Activated CD8-positive, alpha-beta memory T cell treated with anti-CD3 and anti-CD28 coated beads for 48 hours (primary cell): ENCODE measurements at regions not wholly inside any gene's neighbourhood (a gene's known extent, or its start where the extent isn't known, plus 50 kb on each side); places are given as distances from the start of the nearest gene placed in this dataset.

Source experiments
- DNase-seq, 3 experiments: peaks; one replicate each; pipeline ENCODE4 v3.0.0-alpha.2; 2020; ENCODE audit warnings: low read depth in 2 of 3, low spot score in 2 of 3

DNA sequence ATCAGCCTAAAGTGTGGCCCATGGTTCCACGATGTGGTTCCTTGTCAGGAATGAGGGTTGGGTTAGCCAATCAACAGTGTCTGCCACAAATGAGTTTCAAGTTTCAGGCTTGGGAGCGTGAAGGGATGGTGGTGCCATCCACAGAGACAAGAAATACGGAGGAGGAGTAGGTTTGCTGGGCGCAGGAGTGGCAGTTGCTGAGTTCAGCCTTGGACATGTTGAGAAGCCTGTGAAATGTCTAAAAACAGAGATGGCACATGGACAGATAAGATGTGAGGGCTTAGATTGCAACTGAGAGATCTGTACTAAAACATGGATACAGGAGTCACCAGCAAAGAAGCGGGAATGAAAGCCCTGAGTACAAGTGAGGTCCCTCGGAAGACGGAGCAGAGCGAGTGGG, 481.0 kb downstream of the BCOR start:
- no peak for DNase-seq

DNA sequence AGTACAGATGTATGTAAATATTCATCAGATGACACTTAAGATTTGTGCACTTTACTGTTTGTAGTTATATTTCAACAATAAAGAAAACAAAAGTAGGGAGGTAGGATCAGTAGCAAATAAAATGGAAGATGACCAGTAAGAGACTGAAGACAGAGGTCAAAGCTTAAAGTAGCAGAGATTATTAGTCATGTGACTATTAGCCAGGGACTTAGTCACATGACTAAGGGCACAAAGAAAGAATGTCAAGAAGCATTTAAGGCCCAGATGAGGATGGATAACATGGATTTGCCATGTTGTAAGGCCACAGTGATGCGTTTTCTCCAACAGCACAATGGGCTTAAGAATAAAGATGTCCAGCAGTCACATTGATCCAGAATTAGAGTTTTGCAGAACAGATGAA, 479.6 kb downstream of the BCOR start:
- no peak for DNase-seq

DNA sequence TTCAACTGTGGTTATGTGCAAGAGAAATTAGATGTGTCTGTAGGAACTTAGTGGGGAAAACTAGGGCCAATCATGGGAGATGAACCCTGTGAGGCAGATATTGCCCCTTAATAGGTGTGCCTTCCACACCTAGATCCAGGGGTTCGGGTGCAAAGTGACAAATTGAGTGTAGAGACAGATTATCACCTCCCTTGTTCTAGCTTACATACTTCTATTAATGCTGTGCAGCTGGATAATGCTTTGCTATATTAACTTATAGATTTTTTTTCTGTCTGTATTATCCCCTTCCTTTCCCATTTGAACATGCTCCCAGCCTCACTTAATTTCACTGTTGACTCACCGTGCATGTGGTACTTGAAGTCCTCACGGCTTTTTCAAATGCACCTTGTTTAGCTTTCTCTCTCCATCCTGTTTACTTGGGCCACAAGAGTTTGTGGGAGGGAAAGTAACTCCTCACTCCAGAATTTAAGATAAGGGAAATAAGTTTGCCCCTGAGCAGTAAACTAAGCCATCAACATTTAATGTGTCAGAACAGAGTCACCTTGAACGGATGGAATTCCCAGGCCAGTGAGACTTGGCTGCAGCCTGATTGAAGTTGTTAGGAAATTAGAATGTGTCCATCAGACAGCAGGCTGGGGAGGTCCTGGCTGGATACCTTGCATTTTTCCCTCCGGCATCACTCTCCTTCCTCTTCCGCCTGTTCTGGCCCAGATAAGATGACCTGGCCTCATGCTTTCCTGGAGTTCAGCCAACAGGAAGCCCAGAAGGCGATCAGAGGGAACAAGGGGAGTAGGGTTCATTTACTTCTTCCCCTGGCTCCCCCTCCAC, 478.4 kb downstream of the BCOR start:
- no peak for DNase-seq

DNA sequence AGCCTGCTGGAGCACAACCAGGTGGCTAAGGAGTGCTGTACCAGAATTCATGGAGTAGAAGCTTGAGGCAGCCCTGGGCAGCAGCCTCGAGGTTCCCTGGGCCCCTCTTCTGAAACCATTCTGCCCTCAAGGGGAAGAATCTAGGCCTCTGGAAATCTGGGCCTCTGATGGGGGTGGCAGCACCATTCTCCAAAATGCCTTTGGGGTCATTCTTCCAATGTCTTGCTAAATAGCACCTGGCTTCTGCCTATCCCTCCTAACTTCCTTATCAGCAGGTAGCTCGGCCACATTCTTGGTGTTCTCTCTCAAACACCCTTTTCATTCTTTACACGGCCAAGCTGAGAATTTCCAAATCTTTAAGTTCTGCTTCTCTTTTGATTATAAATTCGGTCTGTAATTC, 473.6 kb downstream of the BCOR start:
- no peak for DNase-seq

DNA sequence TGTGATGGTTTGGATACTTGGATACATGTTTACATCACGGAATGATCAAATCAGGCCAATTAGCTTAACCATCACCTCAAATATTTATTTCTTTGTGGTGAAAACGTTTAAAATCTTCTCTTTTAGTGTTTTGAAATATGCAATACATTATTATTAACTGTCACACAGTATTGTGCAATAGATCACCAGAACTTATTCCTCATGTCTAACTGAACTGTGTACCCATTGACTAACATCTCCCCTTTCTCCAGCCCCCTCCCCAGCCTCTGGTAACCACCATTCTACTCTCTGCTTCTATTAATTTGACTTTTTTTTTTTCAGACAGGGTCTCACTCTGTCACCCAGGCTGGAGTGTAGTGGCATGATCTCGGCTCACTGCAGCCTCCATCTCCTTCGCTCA, 471.9 kb downstream of the BCOR start:
- DNase-seq: no peak

DNA sequence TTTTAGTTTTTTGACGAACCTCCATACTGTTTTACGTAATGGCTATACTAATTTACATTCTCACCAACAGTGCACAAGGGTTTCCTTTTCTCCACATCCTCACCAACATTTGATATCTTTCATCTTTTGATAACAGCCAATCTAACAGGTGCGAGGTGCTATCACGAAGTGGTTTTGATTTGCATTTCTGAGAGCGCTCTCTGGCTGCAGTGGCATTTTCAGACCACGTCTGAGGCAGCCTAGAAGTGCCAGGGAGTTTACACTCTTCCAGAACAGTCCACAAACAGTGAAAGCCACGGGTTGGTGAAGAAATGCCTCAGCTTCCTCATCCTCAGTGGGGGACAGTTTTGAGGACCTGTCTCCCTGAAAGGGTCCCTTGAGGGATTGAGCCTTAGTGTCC, 471.0 kb downstream of the BCOR start:
- DNase-seq: no peak

DNA sequence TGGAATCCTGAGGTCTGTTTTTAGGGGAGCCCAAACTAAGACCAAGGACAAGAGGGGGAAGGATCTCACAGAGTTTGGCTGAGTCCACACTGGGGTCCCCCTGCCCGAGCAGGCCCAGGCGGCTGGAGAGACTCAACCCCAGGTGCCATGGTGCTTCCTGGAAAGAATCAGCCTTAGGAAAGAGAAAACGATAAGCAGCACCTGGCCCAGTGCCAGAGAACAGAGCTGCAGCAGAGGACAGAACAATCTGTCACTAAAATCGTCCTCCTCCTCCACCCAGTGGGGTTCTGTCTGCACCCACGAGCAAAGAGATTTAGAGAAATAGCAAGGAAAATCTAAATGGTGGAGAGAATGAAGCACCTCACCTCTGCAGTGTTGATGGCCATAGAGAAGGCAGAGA, 470.5 kb downstream of the BCOR start:
- no peak for DNase-seq

DNA sequence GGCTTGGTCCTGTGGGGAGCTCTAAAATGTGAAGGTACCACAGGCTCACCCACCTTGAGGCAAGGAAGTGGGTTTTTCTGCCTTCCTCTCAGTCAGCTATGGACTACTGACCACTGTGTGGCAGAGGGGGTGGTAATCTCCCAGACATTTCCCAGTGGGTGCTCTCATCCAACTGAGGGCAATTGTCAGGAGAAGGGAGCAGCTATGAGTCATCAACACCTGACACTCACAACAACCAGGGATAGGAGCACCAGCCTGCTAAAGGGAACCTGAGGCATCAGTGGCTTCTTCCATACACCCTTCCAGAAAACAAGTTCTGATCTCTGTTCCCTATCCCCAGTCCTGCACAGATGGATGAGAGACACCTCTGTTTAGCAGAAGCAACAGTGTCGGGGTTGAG, 468.8 kb downstream of the BCOR start:
- DNase-seq: no peak

DNA sequence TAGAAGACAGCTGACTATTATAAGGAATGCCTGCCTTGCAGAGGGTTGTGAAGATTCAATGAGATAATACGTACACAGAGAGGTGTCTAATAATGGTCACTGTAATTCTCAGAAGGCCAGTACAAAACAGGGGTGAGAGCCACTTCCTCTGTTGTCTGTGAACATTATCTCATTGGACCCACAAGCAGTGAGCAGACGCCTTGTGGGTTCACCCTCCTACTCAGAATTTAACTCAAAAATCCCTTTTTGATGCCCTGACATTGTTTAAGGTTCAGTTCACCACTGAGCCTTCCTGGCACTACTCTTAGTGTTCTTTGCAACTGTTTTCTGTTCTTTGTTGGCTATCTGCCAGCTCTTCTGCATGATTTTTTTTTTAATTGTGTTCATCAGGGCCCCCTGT, 467.4 kb downstream of the BCOR start:
- no peak for DNase-seq

DNA sequence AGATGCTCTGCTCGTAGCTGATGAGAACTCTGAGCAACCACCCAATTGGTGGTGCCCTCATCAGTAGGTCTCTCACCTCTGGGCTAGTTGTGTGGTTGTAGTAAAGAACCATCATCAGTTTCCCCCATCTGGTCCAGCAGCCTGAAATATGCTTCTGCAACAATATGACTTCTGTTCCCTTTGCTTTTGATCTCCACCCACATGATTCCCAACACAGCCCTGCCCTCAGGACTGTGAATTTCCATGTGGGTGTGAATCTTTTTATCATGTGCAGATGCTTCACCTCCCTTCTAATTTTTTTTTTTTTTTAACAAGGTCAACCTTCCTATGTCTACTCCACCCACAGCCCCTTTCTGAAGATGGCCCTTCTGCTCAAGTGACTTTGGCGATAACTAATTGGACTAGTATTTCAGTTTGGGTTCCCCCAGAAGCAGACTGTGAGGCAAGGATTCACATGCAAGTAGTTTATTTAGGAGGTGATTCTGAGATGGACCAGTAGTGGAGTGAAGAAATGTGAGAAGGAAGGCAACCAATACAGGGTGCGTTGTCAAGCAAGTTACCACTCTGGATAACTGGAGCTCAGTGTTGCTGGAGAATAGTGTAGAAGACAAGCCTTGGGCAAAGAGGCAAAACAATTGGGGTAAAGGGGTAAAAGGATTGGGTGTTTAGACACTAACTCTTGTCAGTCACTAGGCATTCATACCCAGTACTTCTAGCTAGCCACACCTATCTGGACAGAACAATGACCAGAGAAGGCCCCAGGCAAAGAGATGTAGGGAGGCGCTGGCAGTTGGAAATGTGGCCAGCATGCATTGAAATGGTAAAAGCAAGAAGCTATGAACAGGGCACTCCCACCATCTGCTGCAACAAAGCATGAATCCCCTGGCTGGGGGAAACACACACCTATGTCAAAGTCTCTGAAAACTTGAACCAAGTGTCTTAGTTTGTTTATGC, 466.2 kb downstream of the BCOR start:
- DNase-seq: no peak

DNA sequence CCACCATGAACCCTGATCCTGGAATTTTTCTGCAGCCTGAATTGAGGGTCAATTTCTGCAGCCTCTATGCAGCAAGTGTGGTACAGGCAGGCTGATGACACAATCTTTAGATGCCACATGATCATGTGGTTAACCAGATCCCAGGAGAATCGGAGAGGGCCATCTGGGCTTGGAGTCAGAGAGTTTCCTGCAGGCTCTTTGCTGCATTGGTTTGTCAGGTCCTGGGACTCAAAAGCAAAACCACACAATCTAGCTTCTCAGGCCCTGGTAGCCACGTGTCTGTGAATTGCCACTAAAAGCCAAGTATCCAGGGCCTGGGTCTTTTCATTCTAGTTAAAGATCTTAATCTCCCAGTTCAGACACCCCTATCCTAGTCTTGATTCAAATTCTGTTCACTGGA, 464.5 kb downstream of the BCOR start:
- no peak for DNase-seq

DNA sequence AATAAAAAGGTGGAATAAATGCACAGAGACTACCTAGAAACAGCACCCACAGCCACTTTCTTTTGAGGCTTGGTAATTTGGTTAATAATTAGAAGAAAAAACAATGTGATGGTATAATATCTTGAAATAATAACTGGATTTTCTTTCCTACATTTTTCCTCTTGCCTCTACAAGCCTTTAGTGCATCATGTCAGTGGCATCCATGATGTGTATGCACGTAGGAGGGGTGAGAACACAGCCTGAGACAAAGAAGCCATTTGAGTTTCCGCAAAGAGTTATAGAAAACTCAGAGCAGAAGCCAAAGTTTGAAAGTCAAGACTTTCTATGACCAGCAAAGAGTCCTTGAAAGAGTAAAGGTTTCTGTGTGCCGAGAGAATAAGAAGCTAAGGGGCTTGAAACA, 461.3 kb downstream of the BCOR start:
- no peak for DNase-seq

DNA sequence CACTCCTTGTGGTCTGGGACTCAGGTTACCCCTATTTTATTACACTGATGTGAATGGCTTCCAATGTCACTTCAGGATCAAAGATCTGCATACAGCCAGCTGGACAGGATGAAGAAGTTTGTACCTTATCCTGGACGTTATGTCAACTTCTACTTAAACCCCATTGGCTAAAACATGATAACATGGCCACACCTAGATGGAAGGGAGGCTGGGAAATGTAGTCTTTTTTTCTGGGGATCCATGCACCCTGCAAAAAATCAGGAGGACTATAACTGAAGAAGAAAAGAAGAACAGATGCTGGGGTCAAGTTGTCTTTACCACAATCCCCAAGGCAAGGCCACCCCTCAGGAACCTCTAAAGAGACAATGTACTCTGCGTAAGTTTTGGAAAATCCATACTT, 459.2 kb downstream of the BCOR start:
- DNase-seq: no peak

DNA sequence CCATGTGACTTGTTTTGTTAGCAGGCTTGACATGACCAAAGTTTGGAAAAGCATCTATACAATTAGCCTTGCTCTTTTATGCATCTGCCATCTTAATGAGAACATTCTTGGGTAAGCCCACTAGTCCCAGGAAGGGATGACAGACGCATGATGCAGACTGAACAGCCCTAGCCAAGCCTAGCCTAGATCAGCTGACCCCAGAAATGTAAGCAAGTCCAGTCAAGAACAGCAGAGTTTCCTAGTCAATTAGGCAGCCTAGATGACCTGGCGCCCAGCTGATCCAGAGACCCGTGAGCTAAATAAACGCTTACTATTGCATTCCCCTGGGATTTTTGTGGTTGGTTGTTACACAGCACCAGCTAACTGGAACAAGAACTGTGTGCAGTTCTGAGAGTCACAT, 457.9 kb downstream of the BCOR start:
- no peak for DNase-seq

DNA sequence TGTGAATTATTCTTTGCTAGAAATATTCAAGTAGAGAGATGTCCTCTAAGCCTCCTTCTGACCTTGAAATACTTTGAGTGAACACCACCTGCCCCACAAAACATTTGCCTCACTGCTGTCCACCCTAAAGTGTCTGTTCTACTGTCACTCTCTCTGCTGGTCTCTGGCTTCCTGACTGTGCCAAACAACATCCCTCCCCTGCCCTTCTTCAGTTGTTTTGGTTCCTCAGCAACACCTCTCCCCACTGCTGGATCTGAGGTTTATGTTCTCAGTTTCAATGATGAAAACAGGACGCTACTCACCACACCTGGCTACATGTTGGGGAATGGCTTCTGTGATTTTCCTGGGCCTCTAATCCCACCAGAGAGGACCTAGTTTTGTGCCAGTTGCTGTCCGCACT, 456.9 kb downstream of the BCOR start:
- no peak for DNase-seq

DNA sequence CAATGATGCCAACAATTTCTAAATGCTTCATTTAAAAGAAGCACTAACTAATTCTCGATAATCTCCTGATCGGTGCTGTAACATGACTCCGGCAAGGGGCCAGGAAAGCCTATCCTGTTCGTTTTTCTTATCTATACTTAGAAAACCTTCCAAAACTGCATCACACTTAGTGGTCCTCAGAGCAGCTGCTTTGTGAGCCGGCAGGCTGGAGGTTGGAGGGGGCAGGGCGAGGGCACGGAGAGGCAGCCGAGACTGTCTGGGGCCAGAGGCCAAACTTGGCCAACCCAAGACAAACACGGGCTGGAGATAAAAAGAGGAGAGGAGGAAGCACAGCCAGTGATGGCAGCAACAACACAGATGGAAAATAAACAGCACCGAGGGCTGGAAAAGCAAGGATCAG, 455.7 kb downstream of the BCOR start:
- DNase-seq: no peak

DNA sequence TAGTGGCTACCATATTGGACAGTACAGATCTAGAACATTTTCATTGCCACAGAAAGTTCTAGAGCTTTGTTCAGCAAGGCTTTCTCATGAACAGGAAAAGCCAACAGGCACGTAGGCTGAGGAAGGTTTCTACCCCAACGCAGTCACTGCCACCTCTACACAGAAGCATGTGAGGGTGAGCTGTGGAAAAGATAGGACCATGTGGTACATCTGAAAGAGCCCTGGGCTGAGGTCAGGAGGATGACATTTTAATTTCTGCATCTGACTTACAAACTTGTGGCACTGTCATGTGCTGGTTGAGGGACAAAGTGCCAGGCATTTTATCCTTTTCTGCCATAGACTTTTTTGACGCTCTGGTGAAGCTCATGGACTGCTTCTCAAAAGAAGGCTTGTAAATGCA, 454.2 kb downstream of the BCOR start:
- no peak for DNase-seq

DNA sequence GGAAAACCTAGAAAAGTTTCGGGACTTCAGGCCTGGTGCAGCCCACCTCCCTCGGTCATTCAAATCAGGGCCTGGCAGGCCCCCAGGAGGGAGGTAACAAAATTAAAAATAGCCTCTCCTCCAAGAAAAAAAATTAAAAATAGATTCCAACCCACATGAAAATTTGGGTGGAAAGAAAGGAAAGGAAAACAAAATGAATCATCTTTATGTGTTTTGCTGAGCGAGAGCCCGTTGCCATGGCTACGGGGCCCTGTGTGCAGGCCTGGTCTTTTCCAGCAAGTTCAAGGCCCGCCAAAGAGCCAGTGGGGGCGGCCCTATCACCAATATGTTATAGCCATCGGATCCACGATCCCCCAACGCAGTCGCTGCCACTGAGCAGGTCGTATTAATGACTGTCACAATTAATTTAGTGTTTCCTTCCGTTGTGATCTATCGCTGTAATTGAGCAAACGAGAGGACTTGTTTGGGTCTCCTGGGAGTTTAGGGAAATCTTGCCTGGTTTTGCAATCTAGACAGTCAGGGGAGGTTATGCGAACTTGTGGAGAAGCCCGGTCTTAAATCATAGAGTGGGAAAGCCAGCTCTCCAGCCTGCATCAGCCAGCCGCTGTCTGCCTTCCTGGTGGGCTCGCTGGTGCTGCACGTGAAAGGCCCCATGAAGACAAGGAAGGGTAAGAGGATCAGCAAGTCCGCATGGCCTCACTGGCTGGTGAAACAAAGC, 452.4 kb downstream of the BCOR start:
- no peak for DNase-seq

DNA sequence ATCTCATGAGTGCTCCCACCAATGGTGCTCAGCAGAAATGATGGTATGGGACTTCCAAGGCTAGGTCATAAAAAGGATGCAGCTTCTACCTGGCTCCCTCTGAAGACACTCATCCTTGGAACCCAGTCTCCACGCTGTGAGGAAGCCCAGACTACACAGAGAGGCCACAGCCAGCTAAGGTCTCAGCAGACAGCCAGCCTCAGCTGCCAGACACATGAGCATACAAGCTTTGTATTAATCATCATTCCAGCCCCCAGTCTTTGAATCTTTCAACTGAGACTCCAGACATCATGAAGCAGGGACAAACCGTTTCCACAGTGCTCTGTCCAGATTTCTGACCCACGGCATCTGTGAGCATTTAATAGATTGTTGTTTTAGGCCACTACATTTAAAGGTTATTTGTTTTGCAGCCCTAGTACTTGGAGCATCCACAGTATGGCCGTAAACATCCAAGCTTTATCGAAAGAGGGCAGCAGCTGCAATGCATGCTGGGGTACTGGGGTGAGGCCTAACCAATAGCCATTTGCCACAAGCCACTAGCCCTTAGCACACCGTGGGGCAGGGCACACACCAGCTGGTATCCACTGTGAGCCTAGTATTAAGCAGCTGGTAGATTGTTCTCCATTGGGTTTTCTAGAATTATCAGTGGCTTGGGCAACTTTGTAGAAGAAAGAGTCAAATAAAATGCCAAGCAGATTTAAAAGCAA, 449.1 kb downstream of the BCOR start:
- DNase-seq: no peak

DNA sequence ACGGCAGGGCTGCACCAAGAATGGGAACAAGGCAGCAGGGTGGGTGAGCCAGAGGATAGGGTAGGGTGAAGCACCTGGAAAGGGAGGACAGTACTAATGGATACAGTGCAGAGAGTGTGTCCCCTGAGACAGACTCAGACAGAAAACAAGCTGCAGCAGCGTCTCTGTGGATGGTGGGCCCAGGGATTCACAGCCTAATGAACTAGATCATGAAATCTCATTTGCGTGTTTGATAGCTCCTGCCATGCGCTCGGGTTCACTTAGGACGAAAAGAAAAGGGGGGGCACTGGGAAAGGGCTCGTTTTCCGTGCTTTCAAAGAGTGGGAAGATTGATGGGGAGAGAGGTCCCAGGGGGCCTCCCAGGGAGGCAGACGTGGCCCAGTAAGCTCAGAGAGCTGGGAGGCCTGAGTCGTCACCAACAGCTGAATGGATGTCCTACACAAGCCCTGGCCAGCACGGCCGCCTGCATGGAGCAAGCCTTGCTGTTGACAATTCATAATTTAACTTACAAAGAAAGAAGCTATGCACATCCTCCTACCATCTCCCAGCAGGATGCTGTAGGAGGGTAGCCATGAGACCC, 446.9 kb downstream of the BCOR start:
- no peak for DNase-seq

DNA sequence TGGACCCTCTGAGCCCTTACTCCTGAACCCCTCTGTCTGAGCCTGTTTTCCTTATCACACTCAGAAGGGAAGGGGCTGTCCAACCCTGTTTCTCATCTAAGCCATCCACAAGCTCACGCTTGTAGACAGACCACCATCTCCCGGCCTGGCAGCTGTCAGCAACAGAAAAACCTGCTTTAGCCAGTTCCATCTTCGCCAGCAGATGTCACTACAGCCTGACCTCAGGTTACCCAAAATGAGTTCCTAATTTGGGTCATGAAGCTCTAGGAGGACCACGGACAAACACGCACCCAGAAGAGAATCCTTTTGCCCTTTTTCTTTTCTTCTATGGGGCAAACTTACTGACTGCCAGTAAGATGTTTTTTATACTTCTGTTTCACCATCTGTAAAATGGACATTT, 445.4 kb downstream of the BCOR start:
- DNase-seq: no peak
